C4-2B (cell line): ENCODE measurements at regions not wholly inside any gene's neighbourhood (a gene's known extent, or its start where the extent isn't known, plus 50 kb on each side); places are given as distances from the start of the nearest gene placed in this dataset.

Source experiments
- H3K27ac ChIP-seq: fragments of 450-650 bp; 2 replicates; pipeline ENCODE4 v1.5.1; 2017
- CTCF ChIP-seq: fragments of 450-650 bp; conservative IDR thresholded peaks from 2 replicates; pipeline ENCODE4 v1.5.1; 2017; ENCODE audit warnings: mild to moderate bottlenecking
- ZFX ChIP-seq: fragments of 450-650 bp; IDR thresholded peaks from 2 replicates; pipeline ENCODE4 v1.6.1; 2017

- no peak overlapping the region for H3K27ac ChIP-seq
- TF ChIP-seq CTCF = no peak
- TF ChIP-seq ZFX = no peak
Measured at GRCh38 chr10:118956802-118957442, 72.6 kb upstream of the NANOS1 start.

DNA sequence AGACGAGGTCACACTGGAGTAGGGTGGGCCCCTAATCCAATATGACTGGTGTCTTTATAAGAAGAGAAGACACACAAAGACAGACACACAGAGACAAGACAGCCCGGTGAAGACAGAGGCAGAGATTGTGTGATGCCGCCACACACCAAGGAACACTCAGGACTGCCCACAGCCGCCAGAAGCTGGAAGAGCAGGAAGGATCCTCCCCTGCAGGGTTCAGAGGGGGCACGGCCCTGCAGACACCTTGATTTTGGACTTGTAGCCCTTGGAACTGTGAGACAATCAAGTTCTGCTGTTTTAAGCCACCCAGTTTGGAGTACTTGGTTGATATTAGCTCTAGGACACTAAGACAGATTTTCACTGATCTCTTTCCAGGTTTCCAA is 72.1 kb upstream of the NANOS1 start:
- H3K27ac ChIP-seq = no peak overlapping the region
- TF ChIP-seq CTCF (no peak), ZFX (no peak)

- TF ChIP-seq CTCF (no peak), ZFX (no peak)
Measured at GRCh38 chr10:118957966-118958365, 71.5 kb upstream of the NANOS1 start.

GRCh38 chr10:118958559-118958958 is 71.0 kb upstream of the NANOS1 start:
- TF ChIP-seq CTCF (no peak), ZFX (no peak)
- peak overlapping the region; percentile 26 for H3K27ac ChIP-seq

More at GRCh38 chr10:118957966-118958365, 71.5 kb upstream of the NANOS1 start:
- H3K27ac ChIP-seq = no peak overlapping the region

DNA sequence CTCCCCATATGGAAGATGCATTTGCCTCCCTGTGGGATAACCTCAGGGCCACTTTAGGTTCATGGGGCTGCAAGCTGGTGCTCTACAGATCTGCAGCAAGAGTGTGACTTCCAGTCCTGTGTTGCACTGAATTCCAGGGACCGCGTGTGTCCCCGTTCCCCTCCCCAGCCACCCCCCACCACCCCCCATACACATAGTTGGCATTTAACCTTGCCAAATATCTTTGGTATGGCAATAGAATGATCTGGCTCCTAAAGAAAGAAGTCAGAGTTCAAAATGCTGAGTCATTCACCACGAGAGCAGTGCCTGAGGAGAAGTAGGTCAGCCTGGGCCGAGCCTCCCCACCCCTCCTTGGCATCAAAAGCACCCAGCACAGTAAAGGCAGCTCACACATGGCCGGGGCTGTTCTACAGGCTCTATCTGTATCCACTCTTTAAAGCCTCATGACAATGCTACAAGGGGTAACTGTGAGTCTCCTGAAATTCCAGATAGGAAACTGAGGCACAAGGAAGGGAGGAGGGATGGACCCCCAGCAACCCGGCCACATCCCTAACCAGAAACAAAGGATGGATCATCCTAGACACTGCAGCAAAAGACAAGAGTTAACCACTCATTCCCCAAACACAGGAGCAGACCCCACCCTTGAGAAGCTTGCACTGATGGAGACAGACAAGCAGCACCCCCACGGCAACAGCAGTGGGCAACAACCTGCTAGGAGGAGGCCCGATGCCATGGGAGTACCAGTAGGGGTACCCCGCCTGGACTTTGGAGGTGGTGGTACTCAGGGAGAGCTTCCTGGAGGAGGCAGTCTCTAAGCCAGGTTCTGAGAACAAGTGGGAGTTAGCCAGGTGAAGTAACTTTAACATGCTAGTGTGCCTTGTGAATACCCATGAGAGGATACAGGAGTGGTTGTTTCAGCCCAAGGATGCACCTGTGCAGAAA is 70.3 kb upstream of the NANOS1 start:
- TF ChIP-seq ZFX = no peak
- no peak for TF ChIP-seq CTCF
- H3K27ac ChIP-seq = peak overlapping the region; percentile 26

GRCh38 chr10:118960157-118961090 is 69.1 kb upstream of the NANOS1 start:
- TF ChIP-seq ZFX (no peak; the same call in 1 of the 2 replicates), CTCF (no peak)
- no peak overlapping the region for H3K27ac ChIP-seq
